PC-9 (cell line): ENCODE measurements at regions not wholly inside any gene's neighbourhood (a gene's known extent, or its start where the extent isn't known, plus 50 kb on each side); places are given as distances from the start of the nearest gene placed in this dataset.

Experiments used
- BruUV-seq: library from RNA; stranded (reverse); fragments of 400-500 nt; replicated peaks from 2 replicates; lab custom pipeline; 2021; lab: Mats Ljungman, UMichigan
- CTCF ChIA-PET: fragments of 300-600 bp; sonication (Branson Sonifier 250); formaldehyde crosslinking; loops from one replicate; lab custom pipeline; 2022; ENCODE audit warnings: antibody characterized with exemption; lab: Charles Lee
- POLR2A ChIA-PET: fragments of 300-600 bp; sonication (Branson Sonifier 250); formaldehyde crosslinking; loops from one replicate; lab custom pipeline; 2022; ENCODE audit warnings: antibody characterized with exemption; ENCODE audit not compliant: unreplicated experiment; lab: Charles Lee
- DNase-seq, 2 experiments: peaks; one replicate each; pipeline versions ENCODE4 v3.0.0 to v3.0.0-alpha.2; 2015 to 2022; ENCODE audit warnings: mixed read lengths in 1 of 2
- H2AFZ ChIP-seq: fragments of 200-600 bp; sonication (generic); 2 replicates; pipeline ENCODE4 v1.8.1; 2017; ENCODE audit warnings: antibody characterized with exemption
- H3F3A ChIP-seq: fragments of 200-600 bp; sonication (generic); 2 replicates; pipeline ENCODE4 v1.8.1; 2017; ENCODE audit warnings: antibody characterized with exemption, mild to moderate bottlenecking, low read depth; ENCODE audit not compliant: insufficient read depth
- H3K27ac ChIP-seq: fragments of 200-600 bp; sonication (generic); 2 replicates; pipeline ENCODE4 v1.6.1; 2016; ENCODE audit warnings: mixed run types
- H3K27me3 ChIP-seq: fragments of 200-600 bp; sonication (generic); 2 replicates; pipeline ENCODE4 v1.6.1; 2016; ENCODE audit warnings: low read depth, mixed run types; ENCODE audit not compliant: insufficient read depth
- H3K36me3 ChIP-seq: fragments of 200-600 bp; sonication (generic); 2 replicates; pipeline ENCODE4 v1.6.1; 2016; ENCODE audit warnings: low read depth, mixed run types
- H3K4me1 ChIP-seq: fragments of 200-600 bp; sonication (generic); replicated peaks from 2 replicates; pipeline ENCODE4 v1.6.1; 2016; ENCODE audit warnings: mixed run types; ENCODE audit not compliant: insufficient read depth
- H3K4me2 ChIP-seq: fragments of 200-600 bp; sonication (generic); 2 replicates; pipeline ENCODE4 v1.6.1; 2017; ENCODE audit warnings: mixed run types
- H3K4me3 ChIP-seq: fragments of 200-600 bp; sonication (generic); 2 replicates; pipeline ENCODE4 v1.6.1; 2016; ENCODE audit warnings: mixed run types
- H3K79me2 ChIP-seq: fragments of 200-600 bp; sonication (generic); 2 replicates; pipeline ENCODE4 v1.6.1; 2017; ENCODE audit warnings: low read depth, mixed run types
- H3K9me2 ChIP-seq: fragments of 200-600 bp; sonication (generic); 2 replicates; pipeline ENCODE4 v1.8.1; 2017; ENCODE audit warnings: mild to moderate bottlenecking; ENCODE audit not compliant: insufficient read depth
- H3K9me3 ChIP-seq: fragments of 200-600 bp; sonication (generic); 2 replicates; pipeline ENCODE4 v1.8.1; 2016; ENCODE audit warnings: low read depth; ENCODE audit not compliant: insufficient read depth
- H4K20me1 ChIP-seq: fragments of 200-600 bp; sonication (generic); 2 replicates; pipeline ENCODE4 v1.8.1; 2017; ENCODE audit not compliant: insufficient read depth
- CTCF ChIP-seq: fragments of 200-600 bp; sonication (generic); conservative IDR thresholded peaks from 2 replicates; pipeline ENCODE4 v1.6.1; 2017; ENCODE audit warnings: mixed run types, antibody characterized with exemption, mild to moderate bottlenecking, moderate library complexity
- EZH2 ChIP-seq: fragments of 200-600 bp; sonication (generic); IDR thresholded peaks from 2 replicates; pipeline ENCODE4 v1.8.0; 2017; ENCODE audit warnings: antibody characterized with exemption, low read depth
- intact Hi-C: fragments of 100-400 bp; cut with micrococcal nuclease; formaldehyde crosslinking; loops from one replicate; pipeline ENCODE4 v1.10.0; 2022; ENCODE audit not compliant: unreplicated experiment

- ChIA-PET CTCF (no interaction called here), POLR2A (no interaction called here)
- no peaks in the 10 kb centered on the region for H3K36me3 ChIP-seq
- H4K20me1 ChIP-seq: no peaks in the 10 kb centered on the region
- H2AFZ ChIP-seq: no peak overlapping the region
- no peaks in the 10 kb centered on the region for H3K9me2 ChIP-seq
- H3F3A ChIP-seq: no peaks in the 10 kb centered on the region
- H3K79me2 ChIP-seq: no peaks in the 10 kb centered on the region
- peaks cover 8% of the 10 kb centered on the region; the same call in 1 of the 2 replicates for H3K4me1 ChIP-seq
- no peaks in the 10 kb centered on the region; the same call in 1 of the 2 replicates for H3K9me3 ChIP-seq
- no peak overlapping the region for H3K4me3 ChIP-seq
- no peak overlapping the region for H3K4me2 ChIP-seq
- H3K27me3 ChIP-seq: no peaks in the 10 kb centered on the region
- H3K27ac ChIP-seq: no peak overlapping the region
- no TSS peak for BruUV-seq
- intact Hi-C loops: no loop called here
- DNase-seq: no peak
- TF ChIP-seq EZH2 (no peak), CTCF (no peak)
These were observed 184.2 kb downstream of the LACC1 start for GRCh38 chr13:44063881-44064280.

DNA sequence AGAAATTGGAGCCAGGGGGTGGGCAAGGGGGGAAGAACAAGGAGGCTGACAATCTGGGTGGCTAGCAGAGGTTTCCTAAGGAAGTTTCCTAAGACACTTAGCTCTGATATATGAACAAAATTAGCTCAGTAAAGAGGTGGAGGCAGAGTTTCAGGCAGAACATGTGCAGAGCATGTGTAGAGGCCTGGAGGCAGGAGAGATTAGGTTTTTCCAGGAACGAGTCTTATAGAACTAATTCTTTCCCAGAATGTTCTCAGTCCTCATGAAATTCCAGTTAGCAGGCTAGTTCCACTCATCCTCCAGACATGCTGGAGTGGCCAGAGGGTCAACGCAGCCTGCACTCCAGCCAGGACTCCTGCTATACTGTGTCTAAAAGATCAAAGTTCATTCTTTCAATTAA is 184.7 kb downstream of the LACC1 start:
- intact Hi-C loops: no loop called here
- Histone ChIP-seq H3K79me2 (no peaks in the 10 kb centered on the region), H3K4me2 (no peak overlapping the region), H3F3A (peaks cover 4% of the 10 kb centered on the region; the same call in 1 of the 2 replicates), H2AFZ (no peak overlapping the region), H3K9me2 (no peaks in the 10 kb centered on the region), H3K9me3 (no peaks in the 10 kb centered on the region; the same call in 1 of the 2 replicates), H4K20me1 (no peaks in the 10 kb centered on the region), H3K4me3 (no peak overlapping the region), H3K4me1 (peaks cover 8% of the 10 kb centered on the region; the same call in 1 of the 2 replicates), H3K27ac (no peak overlapping the region), H3K27me3 (no peaks in the 10 kb centered on the region), H3K36me3 (no peaks in the 10 kb centered on the region)
- no TSS peak for BruUV-seq
- TF ChIP-seq CTCF: no peak
- TF ChIP-seq EZH2: no peak
- CTCF ChIA-PET: no interaction called here
- no peak for DNase-seq
- POLR2A ChIA-PET: no interaction called here

DNA sequence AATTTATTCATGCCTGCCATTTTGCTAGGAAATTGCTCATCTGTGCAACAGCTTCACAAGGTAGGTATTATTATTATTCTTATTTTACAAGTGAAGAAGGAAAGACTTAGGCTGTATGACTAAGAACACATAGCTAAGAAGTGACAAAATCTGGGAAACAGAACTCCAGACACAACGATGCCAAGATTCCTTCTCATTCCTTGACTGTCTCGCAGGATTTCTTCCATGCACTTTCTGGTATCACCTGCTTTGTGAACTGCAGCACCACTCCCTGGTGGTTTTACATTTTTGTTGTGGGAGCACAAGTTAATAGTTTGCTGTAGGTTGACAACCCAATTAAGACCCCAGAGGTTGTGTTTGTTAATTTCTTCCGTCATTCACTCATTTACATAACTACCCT is 188.5 kb downstream of the LACC1 start:
- Histone ChIP-seq H3K4me2 (peak overlapping the region; percentile 35), H2AFZ (no peak overlapping the region), H3K36me3 (no peaks in the 10 kb centered on the region), H3F3A (peaks cover 7% of the 10 kb centered on the region; the same call in 1 of the 2 replicates), H3K9me3 (no peaks in the 10 kb centered on the region; the same call in none of the 2 replicates), H3K27me3 (no peaks in the 10 kb centered on the region), H3K9me2 (no peaks in the 10 kb centered on the region), H3K79me2 (no peaks in the 10 kb centered on the region), H3K27ac (peak overlapping the region; percentile 31), H3K4me1 (peaks cover 8% of the 10 kb centered on the region; the same call in 1 of the 2 replicates), H3K4me3 (no peak overlapping the region), H4K20me1 (no peaks in the 10 kb centered on the region)
- no TSS peak for BruUV-seq
- CTCF ChIA-PET: no interaction called here
- no peak for TF ChIP-seq EZH2
- no peak for TF ChIP-seq CTCF
- intact Hi-C loops: loop anchor here (2.0 to 5.0 kb wide), 2 partner anchors 74 to 165 kb away; no protein-coding TSS in a partner anchor
- DNase-seq: peak in 1 of 2 experiments; percentile 11
- POLR2A ChIA-PET: no interaction called here
